ENCODE measurements at regions not wholly inside any gene's neighbourhood (a gene's known extent, or its start where the extent isn't known, plus 50 kb on each side); places are given as distances from the start of the nearest gene placed in this dataset.

GRCh38 chr9:88873635-88874034 is 117.6 kb upstream of the S1PR3 start:
- POLR2A ChIA-PET: no interaction called here
- Histone ChIP-seq H3K79me2 (ENCODE audit: control insufficient read depth, insufficient read depth, low read length) (no peaks in the 10 kb centered on the region), H4K20me1 (replicated peaks; ENCODE audit: control insufficient read depth, extremely low read depth, insufficient read depth, low read length) (no peaks in the 10 kb centered on the region), H3K4me2 (ENCODE audit: insufficient read depth, low read length) (no peak overlapping the region), H3K9me1 (replicated peaks; ENCODE audit: control insufficient read depth, extremely low read depth, insufficient read depth, low read length) (no peaks in the 10 kb centered on the region), H3K4me3 (replicated peaks in 1 of 3; ENCODE audit: insufficient read depth in 1 of 3, low read depth in 1 of 3, low read length in 3 of 3) (no peak overlapping the region), H3K27ac (ENCODE audit: insufficient read depth, low read depth, low read length) (no peak overlapping the region), H3K9me3 (replicated peaks; ENCODE audit: control insufficient read depth, insufficient read depth, low read length) (no peaks in the 10 kb centered on the region), H2AFZ (ENCODE audit: low read depth, low read length) (no peak overlapping the region), H3K4me1 (ENCODE audit: control insufficient read depth, extremely low read depth, insufficient read depth, low read length) (no peaks in the 10 kb centered on the region), H3K27me3 (ENCODE audit: control insufficient read depth in 2 of 2, insufficient read depth in 2 of 2, low read length in 2 of 2) (no peaks in the 10 kb centered on the region), H3K9ac (replicated peaks; ENCODE audit: extremely low read depth, insufficient read depth, low read length) (no peak overlapping the region), H3K36me3 (ENCODE audit: control insufficient read depth in 2 of 2, extremely low read depth in 1 of 2, insufficient read depth in 2 of 2, low read length in 2 of 2) (no peaks in the 10 kb centered on the region)
- intact Hi-C loops (cut with micrococcal nuclease) (loop anchor here (10.0 kb wide), 1 partner anchor 149 kb away; no protein-coding TSS in a partner anchor), dilution Hi-C loops (cut with MboI; ENCODE audit: extremely low pct_ligation_motif_present, low sequenced_read_pairs) (no loop called here)
- FAIRE-seq (no peak), DNase-seq (ENCODE audit: low read depth, low spot score) (no peak)
- BruUV-seq (replicated peaks): no TSS peak
- TF ChIP-seq FOS (IDR thresholded peaks at IDR 0.05; ENCODE audit: borderline replicate concordance, insufficient read depth, low read length) (no peak), MYC (IDR thresholded peaks at IDR 0.05; ENCODE audit: low read depth, low read length) (no peak), JUN (IDR thresholded peaks at IDR 0.05; ENCODE audit: borderline replicate concordance, insufficient read depth, insufficient read length, low read depth) (no peak), EZH2 (IDR thresholded peaks at IDR 0.05; ENCODE audit: borderline replicate concordance, low read depth, low read length, severe bottlenecking) (no peak), MAX (IDR thresholded peaks at IDR 0.05; ENCODE audit: insufficient read depth, insufficient read length) (no peak), POLR2AphosphoS5 (IDR thresholded peaks at IDR 0.05; ENCODE audit: insufficient read depth, low read depth, low read length) (no peak), CTCF (IDR thresholded peaks at IDR 0.05; ENCODE audit: extremely low read depth in 1 of 2, insufficient read depth in 1 of 2, low read depth in 1 of 2, low read length in 2 of 2) (no peak), GATA2 (IDR thresholded peaks at IDR 0.05; ENCODE audit: insufficient read depth, insufficient read length, low read depth, low read length) (no peak), POLR2A (IDR thresholded peaks at IDR 0.05; ENCODE audit: low read depth, low read length) (no peak)
- CTCF ChIA-PET: no interaction called here

All from endothelial cell of umbilical vein (primary cell).